Peyer's patch (tissue), 4 donors: ENCODE measurements at regions not wholly inside any gene's neighbourhood (a gene's known extent, or its start where the extent isn't known, plus 50 kb on each side); places are given as distances from the start of the nearest gene placed in this dataset.

Source experiments
- CTCF ChIP-seq, 6 experiments: fragments of 450-650 bp in 4 of 6; fragments of 200-600 bp in 2 of 6; sonication (generic) in 1 of 6; IDR thresholded peaks; one replicate each; pipeline ENCODE4 v1.5.1; 2017 to 2019; ENCODE audit warnings: antibody characterized with exemption in 6 of 6, mild to moderate bottlenecking in 3 of 6, moderate library complexity in 1 of 6
- POLR2A ChIP-seq, 2 donors: fragments of 450-650 bp; IDR thresholded peaks; one replicate each; pipeline ENCODE4 v1.5.1; 2017; ENCODE audit warnings: antibody characterized with exemption in 2 of 2, mild to moderate bottlenecking in 2 of 2, moderate library complexity in 2 of 2

GRCh38 chr13:105773863-105774538 lies 761.5 kb downstream of the EFNB2 start:
- TF ChIP-seq CTCF (IDR thresholded peaks at IDR 0.05): no peak
- TF ChIP-seq POLR2A (IDR thresholded peaks at IDR 0.05): no peak
